CD4-positive, alpha-beta T cell treated with Interleukin-10 for 1 hour (primary cell): ENCODE measurements at regions not wholly inside any gene's neighbourhood (a gene's known extent, or its start where the extent isn't known, plus 50 kb on each side); places are given as distances from the start of the nearest gene placed in this dataset.

ENCODE experiments used
- DNase-seq: peaks from one replicate; pipeline ENCODE4 v3.0.0-alpha.2; 2020

- DNase-seq: no peak
Measured at GRCh38 chr12:128052777-128053176, 214.2 kb upstream of the TMEM132C start.

GRCh38 chr12:128055567-128055966 lies 211.4 kb upstream of the TMEM132C start:
- DNase-seq: no peak

- no peak for DNase-seq
Measured at GRCh38 chr12:128056136-128056801, 210.7 kb upstream of the TMEM132C start.

GRCh38 chr12:128057586-128057985 lies 209.4 kb upstream of the TMEM132C start:
- DNase-seq: no peak

GRCh38 chr12:128059621-128060370 lies 207.2 kb upstream of the TMEM132C start:
- DNase-seq: no peak

GRCh38 chr12:128068211-128068610 lies 198.8 kb upstream of the TMEM132C start:
- DNase-seq: no peak

GRCh38 chr12:128069359-128069997 lies 197.5 kb upstream of the TMEM132C start:
- DNase-seq: no peak

GRCh38 chr12:128073937-128074336 lies 193.0 kb upstream of the TMEM132C start:
- no peak for DNase-seq

GRCh38 chr12:128075332-128075731 lies 191.6 kb upstream of the TMEM132C start:
- DNase-seq: no peak

- no peak for DNase-seq
Measured at GRCh38 chr12:128076188-128076587, 190.8 kb upstream of the TMEM132C start.

- DNase-seq: no peak
Measured at GRCh38 chr12:128077211-128077916, 189.6 kb upstream of the TMEM132C start.

GRCh38 chr12:128077917-128078298 lies 189.1 kb upstream of the TMEM132C start:
- DNase-seq: no peak

GRCh38 chr12:128078301-128078971 lies 188.5 kb upstream of the TMEM132C start:
- no peak for DNase-seq

GRCh38 chr12:128079446-128079845 lies 187.5 kb upstream of the TMEM132C start:
- no peak for DNase-seq

- no peak for DNase-seq
Measured at GRCh38 chr12:128083132-128083729, 183.7 kb upstream of the TMEM132C start.

GRCh38 chr12:128088926-128089325 lies 178.0 kb upstream of the TMEM132C start:
- no peak for DNase-seq

- no peak for DNase-seq
Measured at GRCh38 chr12:128089961-128090360, 177.0 kb upstream of the TMEM132C start.

GRCh38 chr12:128091101-128091720 lies 175.8 kb upstream of the TMEM132C start:
- DNase-seq: no peak

- DNase-seq: no peak
Measured at GRCh38 chr12:128091951-128092382, 175.0 kb upstream of the TMEM132C start.

GRCh38 chr12:128098730-128099129 lies 168.2 kb upstream of the TMEM132C start:
- no peak for DNase-seq

GRCh38 chr12:128103152-128103551 lies 163.8 kb upstream of the TMEM132C start:
- no peak for DNase-seq

- no peak for DNase-seq
Measured at GRCh38 chr12:128109236-128109635, 157.7 kb upstream of the TMEM132C start.
